ENCODE measurements at regions not wholly inside any gene's neighbourhood (a gene's known extent, or its start where the extent isn't known, plus 50 kb on each side); places are given as distances from the start of the nearest gene placed in this dataset.
"Not testable (repeated sequence)": the region's sequence is repeated elsewhere in the genome, so short reads cannot be mapped to it uniquely, and the experiment has no call there.

DNA sequence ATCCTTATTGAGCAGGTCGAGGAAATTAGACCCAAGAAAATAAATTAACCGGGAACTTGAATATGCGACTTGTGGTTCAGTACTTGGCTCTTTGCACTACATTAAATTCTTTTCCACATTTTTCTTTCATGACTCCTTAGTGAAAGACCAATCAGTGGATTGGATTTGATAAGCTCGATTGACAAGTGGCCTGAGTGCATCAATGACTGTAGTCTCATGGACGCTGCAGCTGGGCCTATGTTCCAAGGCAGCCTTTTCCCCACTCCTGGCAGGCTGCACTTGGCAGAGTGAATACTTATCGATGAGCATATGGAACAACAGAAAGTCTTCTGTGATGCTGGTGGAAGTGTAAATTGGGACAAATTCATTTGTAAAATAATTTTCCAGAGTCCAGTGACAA, 210.8 kb upstream of the EXOC2 start:
- peak in 1 of 2 experiments; percentile 9 for DNase-seq (ENCODE audit: low read depth in 2 of 2)

DNA sequence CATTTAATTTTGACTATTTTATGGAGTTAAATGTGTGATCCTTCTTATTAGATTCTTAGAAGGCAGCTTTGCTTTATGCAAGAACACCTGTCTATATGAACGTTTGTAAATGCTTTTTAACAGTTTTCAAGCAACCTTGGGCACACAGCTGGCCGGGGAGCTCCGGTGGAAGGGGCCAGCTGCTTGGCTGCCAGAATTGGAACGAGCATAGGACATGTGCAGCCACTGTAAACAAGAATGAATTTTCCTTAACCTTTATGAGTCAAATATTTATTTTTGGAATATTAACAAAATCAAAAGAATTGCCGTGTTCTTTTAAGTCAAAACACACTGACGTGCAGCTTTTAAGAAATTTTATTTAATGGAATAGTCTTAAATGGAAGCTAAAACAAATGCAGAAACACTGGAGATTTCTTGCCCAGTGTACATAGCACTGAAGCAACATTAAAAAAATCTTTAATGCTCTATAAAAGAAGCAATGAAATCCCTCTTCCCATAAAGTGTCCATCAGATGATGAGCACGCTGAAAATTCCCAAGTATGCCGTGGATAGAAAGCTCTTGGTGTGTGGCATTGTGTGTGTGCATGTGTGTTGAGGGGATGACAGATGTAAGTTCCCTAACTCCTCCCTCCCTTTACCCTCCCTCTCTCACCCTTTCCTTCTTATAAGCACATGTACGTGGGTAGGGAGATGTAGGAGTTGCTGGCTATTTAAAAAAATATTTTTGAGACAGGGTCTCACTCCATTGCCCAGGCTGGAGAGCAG, 208.9 kb upstream of the EXOC2 start:
- no peak for DNase-seq (ENCODE audit: low read depth in 2 of 2)

DNA sequence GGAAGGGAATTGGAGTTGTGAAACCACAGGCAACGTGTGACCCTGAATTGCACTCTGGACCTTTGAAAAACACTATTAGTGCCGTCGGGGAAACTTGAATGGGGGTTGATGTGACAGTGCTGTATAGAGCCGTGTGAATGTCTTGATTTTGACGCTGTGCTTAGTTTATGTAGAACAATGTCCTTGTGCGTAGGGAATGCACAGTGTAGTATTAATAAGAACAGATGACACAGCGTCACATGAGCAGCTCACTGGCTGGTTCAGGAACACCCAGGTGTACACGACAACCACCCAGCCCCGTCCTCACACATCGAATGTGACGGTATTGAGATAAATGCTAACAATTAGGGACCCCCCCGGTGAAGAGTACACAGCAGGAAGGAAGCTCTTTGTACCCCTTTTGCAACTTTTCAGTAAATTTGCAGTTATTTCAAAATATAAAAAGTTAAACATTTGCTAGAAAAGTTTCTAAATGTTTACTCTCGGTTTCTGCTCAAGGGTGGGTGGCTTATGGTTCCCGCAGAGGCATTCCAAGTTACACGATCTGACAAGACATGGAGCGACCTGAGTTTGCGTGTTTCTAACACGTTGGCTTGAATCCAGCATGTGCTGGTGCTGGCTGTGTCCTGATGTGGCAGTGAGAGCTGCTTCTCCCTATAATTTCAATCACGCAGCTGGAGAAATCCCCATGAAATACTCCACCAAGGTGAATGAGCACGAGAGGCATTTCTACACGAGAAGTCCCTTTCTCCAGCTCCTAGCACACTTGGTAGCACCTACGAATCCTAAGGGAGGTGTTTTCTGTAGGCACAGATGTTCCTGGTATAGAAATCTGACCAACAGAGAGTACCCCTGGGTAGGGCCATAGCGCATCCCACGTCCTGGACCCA, 208.0 kb upstream of the EXOC2 start:
- DNase-seq (ENCODE audit: low read depth in 2 of 2), result no peak

DNA sequence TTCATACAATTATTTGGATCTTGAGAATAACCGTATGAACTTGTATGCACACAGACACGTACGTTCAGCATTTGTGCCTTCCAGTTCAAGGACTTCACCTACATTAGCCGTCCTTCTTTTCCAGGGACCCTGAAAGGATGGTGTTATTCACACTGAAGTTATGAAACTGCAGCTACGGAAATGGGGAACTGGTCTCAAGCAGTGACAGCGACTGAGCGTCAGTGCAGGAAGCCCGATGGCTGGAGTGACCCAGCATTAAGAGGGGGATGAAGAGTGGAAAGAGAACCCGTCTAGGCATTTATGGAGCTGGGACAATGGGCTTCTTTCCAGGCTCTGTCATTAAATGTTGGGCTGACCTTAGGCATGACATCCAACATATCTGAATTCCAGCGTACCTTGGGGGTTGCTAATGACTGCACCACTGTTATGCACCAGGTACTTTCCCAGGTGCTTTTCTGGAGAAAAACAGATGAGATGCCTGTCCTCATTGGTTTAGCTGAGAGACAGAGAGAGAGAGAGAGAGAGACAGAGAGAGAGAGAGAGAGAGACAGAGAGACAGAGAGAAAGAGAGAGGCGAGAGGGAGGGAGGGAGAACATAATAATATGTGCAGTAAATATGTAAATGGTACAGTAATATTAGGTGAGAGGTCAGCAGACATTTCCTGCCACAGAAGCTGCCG, 204.7 kb upstream of the EXOC2 start:
- DNase-seq (ENCODE audit: low read depth in 2 of 2), result no peak

DNA sequence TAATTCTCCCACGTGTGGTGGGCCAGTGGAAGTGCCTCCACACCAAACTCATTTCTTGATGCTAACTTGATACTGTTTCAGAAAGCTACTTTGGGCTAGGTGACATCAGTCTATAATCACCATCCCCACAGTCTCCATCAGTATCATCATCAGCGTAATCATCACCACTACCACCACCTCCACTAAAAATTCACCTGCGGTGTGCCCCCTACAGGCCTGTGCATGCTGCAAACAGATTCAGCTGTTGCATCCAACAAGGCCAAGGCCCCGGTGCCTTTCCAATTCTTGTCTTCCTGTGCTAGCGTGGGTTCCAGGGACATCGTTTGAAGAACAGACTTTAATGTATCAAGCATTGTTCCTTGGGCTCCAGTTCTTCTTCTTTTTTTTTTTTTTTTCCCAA, 201.3 kb upstream of the EXOC2 start:
- DNase-seq (ENCODE audit: low read depth in 2 of 2), result no peak

DNA sequence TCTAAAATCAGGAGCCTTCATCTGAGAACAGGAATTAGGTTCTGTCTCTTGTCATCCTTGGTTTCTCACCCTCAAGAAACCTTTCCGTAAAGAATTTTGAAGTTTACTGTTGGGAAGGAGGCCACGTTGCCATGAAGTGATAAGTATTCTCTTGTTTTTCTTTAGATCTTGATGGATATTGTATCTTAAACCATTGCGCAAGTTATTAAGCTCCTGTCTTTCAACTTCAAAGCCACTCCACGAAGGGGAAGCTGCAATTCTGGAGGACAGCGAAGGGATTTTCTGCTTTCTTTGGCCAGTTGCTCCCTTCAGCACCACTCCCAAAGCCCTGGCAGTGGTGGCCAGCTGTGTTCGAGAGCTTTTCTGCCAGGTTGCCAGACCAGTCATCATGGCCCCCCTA, 198.1 kb upstream of the EXOC2 start:
- no peak for DNase-seq (ENCODE audit: low read depth in 2 of 2)

DNA sequence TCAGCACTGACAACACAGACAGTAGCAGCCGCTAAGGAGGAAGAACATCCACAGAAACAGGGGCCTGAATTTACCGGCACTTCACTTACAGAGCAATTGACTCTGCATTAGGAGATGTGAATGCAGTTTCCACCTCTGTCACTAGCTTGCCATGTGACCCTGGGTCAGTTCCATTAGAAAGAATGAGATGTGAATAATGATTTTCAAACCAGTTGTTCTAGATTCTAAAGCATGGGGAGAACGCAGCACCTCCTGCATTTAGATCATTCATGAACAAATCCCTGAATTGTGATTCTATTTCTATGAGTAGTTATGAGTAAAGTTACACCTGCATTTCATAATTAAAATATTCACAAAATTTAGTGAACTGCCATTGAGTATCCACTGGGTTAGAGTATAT, 197.3 kb upstream of the EXOC2 start:
- no peak for DNase-seq (ENCODE audit: low read depth in 2 of 2)

DNA sequence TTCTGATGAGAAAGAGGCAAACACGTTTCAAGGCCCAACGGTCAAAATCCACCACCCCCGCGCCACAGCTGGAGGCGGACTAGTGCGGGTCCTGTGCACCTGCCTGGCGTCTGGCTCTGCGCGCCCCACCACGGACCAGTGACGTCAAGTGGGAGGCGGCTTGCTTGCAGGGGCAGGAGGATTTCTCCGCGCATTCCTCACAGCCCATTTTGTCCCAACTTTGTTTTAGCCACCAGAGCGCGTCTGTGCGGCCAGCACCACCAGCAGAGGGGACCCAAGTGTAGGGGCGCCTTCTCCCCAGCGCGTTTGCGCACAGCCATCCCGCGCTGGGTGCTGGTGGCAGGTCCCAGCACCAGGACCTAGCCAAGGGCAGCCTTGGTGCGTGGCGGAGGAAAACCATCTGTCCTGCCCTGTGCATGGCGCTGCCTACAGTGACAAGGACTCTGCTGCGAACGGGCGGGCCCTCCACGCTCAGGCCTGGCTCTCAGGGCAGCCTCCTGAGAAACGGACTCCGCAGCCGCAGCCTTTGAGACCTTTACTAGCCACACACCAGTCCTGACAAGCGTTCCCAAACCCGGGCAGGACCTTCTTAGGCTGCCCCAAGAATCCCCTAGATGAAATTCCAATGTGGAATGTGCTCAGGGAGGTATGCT, 194.8 kb upstream of the EXOC2 start:
- no peak for DNase-seq (ENCODE audit: low read depth in 2 of 2)

DNA sequence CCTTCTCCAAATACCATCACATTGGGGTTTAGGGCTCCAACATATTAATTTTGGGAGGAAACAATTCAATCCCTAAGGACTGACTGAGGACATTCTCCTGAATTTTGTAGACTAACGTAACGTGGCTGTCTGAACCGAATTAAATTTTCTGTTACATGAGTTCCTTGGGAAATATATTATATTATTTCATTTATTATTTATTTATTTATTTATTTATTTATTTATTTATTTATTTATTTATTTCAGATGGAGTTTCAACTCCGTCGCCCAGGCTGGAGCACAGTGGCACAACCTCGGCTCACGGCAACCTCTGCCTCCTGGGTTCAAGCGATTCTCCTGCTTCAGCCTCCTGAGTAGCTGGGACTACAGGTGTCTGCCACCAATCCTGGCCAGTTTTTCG, 193.2 kb upstream of the EXOC2 start:
- DNase-seq (ENCODE audit: low read depth in 2 of 2), result not testable (repeated sequence)

DNA sequence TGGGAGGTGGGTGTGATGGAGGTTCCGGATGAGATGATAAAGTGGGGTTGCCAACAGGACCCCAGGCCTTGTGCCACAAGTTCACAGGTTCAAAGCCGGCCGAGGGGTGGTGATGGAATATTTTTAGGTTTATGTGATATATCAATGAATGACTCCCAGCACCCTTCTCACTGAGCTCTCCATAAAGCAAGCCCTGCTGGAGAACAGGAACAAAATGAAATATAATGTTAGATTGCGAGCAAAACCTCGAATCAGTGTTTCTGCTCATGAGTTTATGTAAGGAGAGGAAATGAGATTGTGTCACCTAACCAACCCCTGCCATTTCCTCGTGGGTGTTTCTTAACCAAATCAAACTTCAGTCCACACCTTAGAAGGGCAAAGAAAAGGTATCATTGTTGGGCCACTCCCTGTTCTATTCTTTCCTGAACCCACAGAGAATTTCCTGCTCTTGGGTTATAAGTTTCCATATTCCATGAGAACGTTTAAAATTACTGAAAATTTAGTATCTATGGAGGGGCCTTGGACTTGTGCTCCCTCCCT, 192.2 kb upstream of the EXOC2 start:
- no peak for DNase-seq (ENCODE audit: low read depth in 2 of 2)

DNA sequence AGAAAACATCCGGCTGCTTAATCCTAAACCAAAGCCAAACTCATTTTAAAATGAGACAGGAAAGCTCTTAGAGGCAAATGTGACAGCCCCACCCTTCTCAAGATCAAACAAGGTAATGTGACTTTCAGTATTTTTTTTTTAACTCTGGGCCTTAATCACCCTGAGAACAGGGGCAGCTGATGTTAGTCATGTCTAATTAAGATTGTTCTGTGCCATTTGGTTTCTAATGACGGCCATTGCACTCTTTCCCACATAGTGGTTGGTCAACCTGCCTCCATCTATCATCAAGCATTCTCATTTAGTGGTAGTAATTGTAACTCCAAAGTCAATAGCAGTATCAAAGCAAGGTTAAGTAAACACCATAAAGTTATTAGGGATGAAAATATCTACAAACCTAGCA, 191.6 kb upstream of the EXOC2 start:
- no peak for DNase-seq (ENCODE audit: low read depth in 2 of 2)

DNA sequence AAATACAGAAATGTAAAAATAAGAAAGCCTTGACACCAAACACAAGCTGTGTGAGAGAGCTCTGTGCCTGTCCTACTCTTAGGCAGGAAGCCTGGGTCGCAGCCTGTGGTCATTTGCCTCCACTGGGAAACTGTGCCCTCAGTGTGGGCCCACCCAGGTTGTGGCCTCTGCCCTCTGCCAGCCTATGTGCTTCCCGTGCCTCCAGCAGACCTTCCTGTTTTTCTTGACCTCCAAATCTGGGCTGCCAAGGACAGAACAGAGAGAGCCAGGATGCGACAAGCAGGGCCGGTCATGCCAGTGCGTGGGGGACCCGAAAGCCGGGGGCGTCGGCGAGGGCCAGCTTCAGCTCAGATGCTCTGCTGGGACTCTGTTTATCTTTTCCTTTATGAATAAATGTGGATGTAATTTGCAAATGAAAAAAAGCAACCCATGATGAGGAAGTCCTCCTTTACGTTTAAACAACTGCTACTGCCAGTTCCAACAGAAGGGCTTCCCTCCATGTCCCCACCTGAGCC, 189.2 kb upstream of the EXOC2 start:
- DNase-seq (ENCODE audit: low read depth in 2 of 2), result no peak

DNA sequence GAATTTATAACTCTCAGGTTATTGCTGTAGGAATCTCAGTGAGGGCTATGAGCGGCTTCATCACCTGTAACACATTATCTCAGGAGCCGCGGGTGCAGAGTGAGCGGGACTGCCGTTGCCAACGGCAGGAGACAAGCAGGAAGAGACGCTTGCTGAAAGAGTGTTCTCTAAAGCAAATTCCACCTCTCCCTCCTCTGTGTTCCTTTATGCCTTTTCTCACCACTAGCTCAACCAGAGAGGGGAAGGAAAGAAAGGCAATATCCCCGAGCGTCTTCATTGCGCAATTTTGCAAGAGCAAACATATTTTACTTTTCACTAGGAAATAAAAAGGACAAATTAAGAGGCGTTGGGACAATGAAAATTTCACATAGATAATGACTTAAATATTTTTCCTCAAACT, 185.2 kb upstream of the EXOC2 start:
- no peak for DNase-seq (ENCODE audit: low read depth in 2 of 2)

DNA sequence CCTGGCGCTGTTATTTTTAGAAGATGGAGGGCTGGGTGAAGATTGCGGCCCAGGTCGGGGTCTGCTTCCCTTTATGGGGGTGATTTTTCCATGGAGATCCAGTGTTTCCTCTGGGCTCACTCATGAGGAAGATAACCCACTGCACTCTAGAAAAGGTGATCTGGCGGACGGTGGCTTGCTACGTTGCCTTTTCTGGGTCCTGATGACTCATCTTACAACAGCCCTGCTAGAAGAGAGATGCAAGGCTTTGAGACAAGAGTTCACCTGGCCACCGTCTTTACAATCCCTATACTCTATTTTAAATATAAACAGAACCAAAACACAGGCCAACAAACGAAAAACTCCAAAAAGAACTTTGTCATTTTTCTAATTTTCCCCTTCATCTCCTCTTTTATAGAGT, 182.1 kb upstream of the EXOC2 start:
- DNase-seq (ENCODE audit: low read depth in 2 of 2), result no peak

DNA sequence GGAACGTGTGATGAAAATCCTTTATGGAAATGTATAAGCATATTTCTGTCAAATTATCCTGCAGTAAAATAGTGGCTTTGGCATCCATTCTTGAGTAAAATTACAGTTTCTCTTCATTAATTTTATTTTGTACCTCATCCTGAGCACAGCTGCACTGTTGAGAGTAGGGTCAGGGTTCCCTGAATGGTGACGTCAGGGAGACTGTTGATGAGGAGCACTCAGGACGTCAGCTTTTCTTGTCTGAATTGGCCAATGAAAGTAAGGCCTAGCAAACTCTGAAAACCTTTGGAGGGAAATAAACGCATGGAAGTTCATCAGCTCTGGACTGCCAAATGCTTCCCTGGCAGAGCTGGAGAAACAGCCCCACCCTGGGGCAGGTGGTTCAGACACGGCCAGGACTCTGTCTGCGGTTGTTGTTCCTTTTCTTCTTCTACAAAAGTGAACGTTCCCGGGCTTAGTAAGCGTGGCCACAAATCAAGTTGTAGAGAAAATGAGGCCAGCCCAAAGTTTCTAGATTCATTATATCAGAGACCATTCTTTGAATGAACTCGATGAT, 179.7 kb upstream of the EXOC2 start:
- DNase-seq (ENCODE audit: low read depth in 2 of 2), result no peak

DNA sequence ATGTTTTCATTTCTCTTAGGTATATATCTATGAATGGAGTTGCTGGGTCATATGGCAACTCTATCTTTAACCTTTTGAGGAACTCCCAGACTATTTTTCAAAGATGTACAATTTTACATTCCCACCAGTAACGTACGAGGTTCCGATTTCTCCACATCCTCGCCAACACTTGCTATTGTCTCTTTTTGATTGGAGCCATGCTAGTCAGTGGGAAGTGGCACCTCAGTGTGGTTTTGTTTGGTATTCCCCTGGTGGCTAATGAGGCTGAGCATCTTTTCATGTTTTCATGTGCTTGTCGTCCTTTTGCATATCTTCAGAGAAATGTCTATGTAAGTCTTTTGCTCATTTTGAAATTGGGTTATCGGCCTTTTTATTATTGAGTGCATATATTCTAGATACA, 178.6 kb upstream of the EXOC2 start:
- DNase-seq (ENCODE audit: low read depth in 2 of 2), result no peak

DNA sequence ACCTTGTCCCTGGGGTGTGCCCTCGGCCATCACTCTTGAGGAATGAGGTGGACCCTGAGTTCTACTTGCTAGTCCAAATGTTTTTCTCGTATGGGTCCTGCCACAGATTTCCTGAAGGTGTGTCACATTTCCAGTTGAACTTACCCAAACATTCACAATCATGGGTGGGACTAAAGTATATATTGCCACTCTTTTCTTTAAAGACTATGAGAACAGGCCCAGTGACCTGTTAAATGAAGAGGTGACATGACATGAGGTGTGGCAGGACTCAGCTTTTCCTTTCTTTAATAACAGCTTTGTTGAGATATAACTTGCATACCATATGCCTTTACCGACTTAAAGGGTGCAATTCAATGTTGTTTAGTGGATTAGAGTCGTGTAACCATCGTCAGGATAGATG, 177.2 kb upstream of the EXOC2 start:
- DNase-seq (ENCODE audit: low read depth in 2 of 2), result no peak

DNA sequence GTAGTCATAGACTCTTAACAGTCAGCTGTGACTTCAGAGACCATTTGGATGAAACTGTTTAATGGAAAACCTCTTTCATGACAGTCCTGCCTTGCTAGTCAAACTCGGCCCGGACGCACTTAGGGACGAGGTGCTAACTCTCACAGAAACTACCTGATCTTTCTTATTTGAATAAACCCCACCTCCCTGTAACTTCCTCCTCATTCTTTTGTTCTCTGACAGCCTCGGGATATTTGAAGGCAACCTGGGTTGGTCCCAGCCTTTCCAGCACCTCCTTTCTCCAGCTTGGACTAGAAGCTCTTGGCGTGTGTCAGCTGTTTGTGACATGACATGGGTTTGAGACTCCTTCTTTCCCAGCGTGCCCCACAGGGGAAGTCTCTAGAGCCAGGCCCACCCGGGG, 175.3 kb upstream of the EXOC2 start:
- DNase-seq (ENCODE audit: low read depth in 2 of 2), result no peak

DNA sequence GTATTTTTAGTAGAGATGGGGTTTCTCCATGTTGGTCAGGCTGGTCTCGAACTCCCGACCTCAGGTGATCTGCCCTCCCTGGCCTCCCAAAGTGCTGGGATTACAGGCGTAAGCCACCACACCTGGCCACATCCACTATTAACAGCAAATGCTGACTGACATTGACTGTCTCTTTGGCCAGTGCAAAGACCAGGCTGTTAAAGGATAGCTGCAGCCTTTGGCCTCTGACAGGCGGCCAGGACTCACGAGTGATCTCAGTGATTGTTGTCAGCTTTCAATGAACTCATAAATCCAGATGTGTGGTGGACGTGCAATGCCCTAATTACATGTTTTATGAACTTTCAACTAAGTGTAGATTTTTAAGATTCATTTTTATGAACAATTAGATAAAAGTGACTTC, 174.4 kb upstream of the EXOC2 start:
- no peak for DNase-seq (ENCODE audit: low read depth in 2 of 2)

DNA sequence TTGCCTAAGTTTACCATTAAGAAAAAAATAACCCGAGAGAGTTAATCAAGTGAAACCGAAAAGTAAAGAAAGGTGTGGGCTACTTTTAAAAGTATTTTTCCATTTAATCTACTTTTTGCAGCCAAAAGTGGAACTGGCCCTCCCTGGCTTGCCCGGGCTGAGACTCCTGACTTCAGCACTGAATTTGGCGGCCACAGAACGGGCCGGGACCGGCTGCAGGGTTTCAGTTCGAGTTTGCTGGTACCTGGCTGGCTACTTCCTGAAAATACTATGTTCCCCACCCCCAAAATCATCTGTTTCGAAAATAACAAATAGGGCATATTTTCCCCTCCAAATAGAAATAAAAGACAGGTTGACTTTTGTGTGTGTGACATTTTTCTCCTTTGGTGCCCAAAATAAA, 173.4 kb upstream of the EXOC2 start:
- no peak for DNase-seq (ENCODE audit: low read depth in 2 of 2)

DNA sequence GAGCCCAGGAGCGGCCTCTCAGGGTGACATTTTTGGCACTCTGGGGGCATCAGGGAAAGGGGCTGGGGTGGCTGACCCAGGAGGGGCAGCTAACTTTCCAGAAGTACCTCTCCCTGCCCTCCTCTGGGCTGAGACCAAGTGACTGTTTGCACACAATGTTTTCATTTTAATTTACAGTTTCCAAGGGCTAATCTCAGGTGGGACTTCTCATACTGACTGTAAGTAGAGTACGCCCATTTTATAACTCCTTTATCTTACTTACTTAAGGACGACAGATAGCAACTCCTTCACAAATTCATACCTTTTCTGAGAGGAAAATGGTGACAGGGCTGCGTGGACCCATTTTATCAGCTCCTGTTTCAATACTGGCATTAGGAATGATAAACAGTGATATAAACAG, 172.9 kb upstream of the EXOC2 start:
- no peak for DNase-seq (ENCODE audit: low read depth in 2 of 2)

Data from fibroblast of skin of left biceps (primary cell).